Effector memory CD4-positive, alpha-beta T cell (primary cell): ENCODE measurements at regions not wholly inside any gene's neighbourhood (a gene's known extent, or its start where the extent isn't known, plus 50 kb on each side); places are given as distances from the start of the nearest gene placed in this dataset.

Experiments used
- DNase-seq, 3 donors: peaks; one replicate each; pipeline ENCODE4 v3.0.0-alpha.2; 2020
- H3K27ac ChIP-seq: 2 replicates; pipeline ENCODE4 v1.7.0; 2013; ENCODE audit warnings: mild to moderate bottlenecking, low read length, moderate library complexity; ENCODE audit not compliant: insufficient read depth, poor library complexity, severe bottlenecking
- H3K27me3 ChIP-seq: replicated peaks from 2 replicates; pipeline ENCODE4 v1.7.0; 2013; ENCODE audit warnings: mild to moderate bottlenecking, low read length; ENCODE audit not compliant: insufficient read depth, control insufficient read depth, poor library complexity, severe bottlenecking
- H3K36me3 ChIP-seq: 2 replicates; pipeline ENCODE4 v1.7.0; 2013; ENCODE audit warnings: mild to moderate bottlenecking, low read length, moderate library complexity; ENCODE audit not compliant: control insufficient read depth, insufficient read depth
- H3K4me1 ChIP-seq: 2 replicates; pipeline ENCODE4 v1.7.0; 2013; ENCODE audit warnings: low read length, mild to moderate bottlenecking; ENCODE audit not compliant: control insufficient read depth, insufficient read depth, poor library complexity, severe bottlenecking
- H3K4me3 ChIP-seq: 2 replicates; pipeline ENCODE4 v1.7.0; 2013; ENCODE audit warnings: low read length, low read depth, mild to moderate bottlenecking; ENCODE audit not compliant: insufficient read depth, poor library complexity, severe bottlenecking
- H3K9me3 ChIP-seq: 2 replicates; pipeline ENCODE4 v1.7.0; 2013; ENCODE audit warnings: mild to moderate bottlenecking, low read length, moderate library complexity; ENCODE audit not compliant: control insufficient read depth

DNA sequence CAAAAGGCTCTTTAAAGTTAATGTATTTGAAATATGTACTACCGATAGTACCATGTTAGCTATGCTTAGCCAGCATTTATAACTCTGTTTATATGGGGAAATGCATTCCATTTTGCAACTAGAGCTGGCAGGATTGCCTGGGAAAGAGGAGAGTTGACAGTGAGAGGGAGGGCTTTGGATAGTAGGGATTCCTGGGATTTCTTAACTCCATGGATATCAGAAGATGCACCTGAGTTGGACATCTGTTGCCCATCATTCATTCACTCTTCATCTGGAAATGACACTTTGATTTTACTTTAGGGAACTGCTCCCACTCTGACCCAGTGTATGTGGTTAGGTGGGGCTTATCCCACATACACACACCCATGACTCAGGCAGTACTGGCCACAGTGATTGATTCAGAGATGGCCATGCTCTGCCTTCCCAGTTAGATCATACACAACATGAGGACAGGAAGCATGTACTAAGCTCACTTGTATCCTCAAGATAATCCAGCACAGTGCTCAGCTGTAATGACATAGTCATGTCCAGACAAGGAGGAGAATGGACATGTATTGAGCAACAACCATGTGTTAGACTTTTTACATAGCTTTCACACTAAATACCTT is 248.8 kb downstream of the MREG start:
- no peak overlapping the region for H3K27ac ChIP-seq
- DNase-seq: no peak

DNA sequence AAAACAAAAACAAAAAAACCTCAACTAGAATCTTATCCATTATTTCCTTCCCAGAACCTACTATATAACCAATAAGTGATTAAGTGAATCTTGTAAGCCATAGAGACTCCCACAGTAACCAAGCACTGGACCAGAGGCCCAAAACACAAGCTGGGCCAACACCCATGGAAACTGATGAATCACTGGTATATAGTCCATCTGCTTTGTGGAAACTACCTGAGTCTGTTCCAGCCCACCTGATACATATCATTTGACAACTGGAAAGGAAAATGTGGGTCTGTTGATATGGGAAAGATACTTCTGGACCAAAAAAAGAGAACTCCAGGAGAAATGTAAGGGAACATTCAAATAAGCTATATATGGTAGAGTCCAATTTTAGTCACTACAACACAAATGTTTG is 252.8 kb downstream of the MREG start:
- no peak overlapping the region for H3K27ac ChIP-seq

More for the DNA sequence above, 248.8 kb downstream of the MREG start:
- Histone ChIP-seq H3K27me3 (no peaks in the 10 kb centered on the region), H3K4me1 (no peaks in the 10 kb centered on the region), H3K36me3 (no peaks in the 10 kb centered on the region), H3K4me3 (no peak overlapping the region), H3K9me3 (no peaks in the 10 kb centered on the region)

DNA sequence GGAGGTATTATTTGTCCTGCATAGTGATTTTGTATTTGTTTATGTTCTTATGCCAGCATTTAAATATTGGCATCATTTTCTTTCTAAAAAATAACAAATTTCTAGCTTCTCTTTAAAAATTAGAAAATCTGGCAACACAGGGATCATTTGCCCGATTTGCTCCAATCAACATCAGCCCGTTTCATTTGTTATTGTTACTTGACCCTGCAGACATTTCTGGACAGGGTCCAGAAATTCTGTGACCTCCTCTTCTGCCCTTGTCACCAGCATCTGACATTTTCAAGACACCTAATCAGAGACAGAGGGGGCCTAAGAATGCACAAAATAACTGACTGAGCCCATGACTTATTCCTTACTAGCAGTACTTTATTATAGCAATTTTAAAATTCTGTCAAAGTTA is 253.3 kb downstream of the MREG start:
- no peaks in the 10 kb centered on the region for H3K4me1 ChIP-seq
- H3K36me3 ChIP-seq: no peaks in the 10 kb centered on the region
- no peak for DNase-seq
- H3K9me3 ChIP-seq: no peaks in the 10 kb centered on the region
- no peak overlapping the region for H3K27ac ChIP-seq
- no peak overlapping the region for H3K4me3 ChIP-seq
- H3K27me3 ChIP-seq: no peaks in the 10 kb centered on the region

More for the DNA sequence above, 252.8 kb downstream of the MREG start:
- no peaks in the 10 kb centered on the region for H3K9me3 ChIP-seq
- no peak overlapping the region for H3K4me3 ChIP-seq
- DNase-seq: no peak
- no peaks in the 10 kb centered on the region for H3K36me3 ChIP-seq
- H3K27me3 ChIP-seq: no peaks in the 10 kb centered on the region
- no peaks in the 10 kb centered on the region for H3K4me1 ChIP-seq

DNA sequence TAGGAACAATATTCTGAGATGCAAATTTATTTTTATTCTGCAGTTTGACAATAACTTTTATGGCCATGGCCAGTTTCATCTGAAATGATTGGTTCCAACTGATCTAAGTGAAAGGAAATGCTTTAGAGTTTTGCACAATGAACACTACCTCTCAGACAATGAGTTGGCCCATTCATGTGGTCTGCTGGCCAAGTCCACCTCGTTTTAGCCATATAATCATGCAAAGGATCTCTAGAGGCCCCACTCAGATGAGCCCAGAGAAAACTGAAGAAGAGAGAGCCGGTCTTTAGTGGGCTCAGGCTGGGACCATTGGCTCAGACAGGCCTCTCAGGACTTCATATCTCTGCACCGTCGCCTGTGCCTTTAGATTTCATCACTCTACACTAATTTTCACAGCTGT is 254.7 kb downstream of the MREG start:
- Histone ChIP-seq H3K36me3 (no peaks in the 10 kb centered on the region), H3K4me3 (no peak overlapping the region), H3K27ac (no peak overlapping the region), H3K27me3 (no peaks in the 10 kb centered on the region), H3K9me3 (no peaks in the 10 kb centered on the region), H3K4me1 (no peaks in the 10 kb centered on the region)
- no peak for DNase-seq

DNA sequence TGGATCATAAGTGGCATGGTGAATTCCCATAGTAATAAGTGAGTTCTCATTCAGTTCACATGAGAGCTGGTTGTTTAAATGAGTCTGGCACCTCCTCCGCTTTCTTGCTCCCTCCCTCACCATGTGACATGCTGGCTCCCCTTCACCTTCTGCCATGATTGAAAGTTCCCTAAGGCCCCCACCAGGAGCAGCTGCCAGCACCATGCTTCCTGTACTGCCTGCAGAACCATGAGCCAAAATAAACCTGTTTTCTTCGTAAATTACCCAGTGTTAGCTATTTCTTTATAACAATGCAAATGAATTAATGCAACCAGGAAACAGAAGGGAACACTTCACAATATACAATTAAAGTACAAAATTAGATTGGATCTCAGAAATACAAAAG is 257.0 kb downstream of the MREG start:
- no peak overlapping the region for H3K4me3 ChIP-seq
- H3K9me3 ChIP-seq: no peaks in the 10 kb centered on the region
- no peaks in the 10 kb centered on the region for H3K4me1 ChIP-seq
- H3K27me3 ChIP-seq: no peaks in the 10 kb centered on the region
- no peak for DNase-seq
- no peak overlapping the region for H3K27ac ChIP-seq
- no peaks in the 10 kb centered on the region for H3K36me3 ChIP-seq

- DNase-seq: no peak
- Histone ChIP-seq H3K27me3 (no peaks in the 10 kb centered on the region), H3K27ac (no peak overlapping the region), H3K36me3 (no peaks in the 10 kb centered on the region), H3K9me3 (no peaks in the 10 kb centered on the region), H3K4me1 (no peaks in the 10 kb centered on the region), H3K4me3 (no peak overlapping the region)
These were observed 257.6 kb downstream of the MREG start for GRCh38 chr2:215755641-215756345.

- Histone ChIP-seq H3K27ac (no peak overlapping the region), H3K4me3 (no peak overlapping the region), H3K36me3 (no peaks in the 10 kb centered on the region), H3K9me3 (no peaks in the 10 kb centered on the region), H3K4me1 (no peaks in the 10 kb centered on the region), H3K27me3 (no peaks in the 10 kb centered on the region)
- DNase-seq: no peak
These were observed 258.8 kb downstream of the MREG start for GRCh38 chr2:215754546-215754945.

DNA sequence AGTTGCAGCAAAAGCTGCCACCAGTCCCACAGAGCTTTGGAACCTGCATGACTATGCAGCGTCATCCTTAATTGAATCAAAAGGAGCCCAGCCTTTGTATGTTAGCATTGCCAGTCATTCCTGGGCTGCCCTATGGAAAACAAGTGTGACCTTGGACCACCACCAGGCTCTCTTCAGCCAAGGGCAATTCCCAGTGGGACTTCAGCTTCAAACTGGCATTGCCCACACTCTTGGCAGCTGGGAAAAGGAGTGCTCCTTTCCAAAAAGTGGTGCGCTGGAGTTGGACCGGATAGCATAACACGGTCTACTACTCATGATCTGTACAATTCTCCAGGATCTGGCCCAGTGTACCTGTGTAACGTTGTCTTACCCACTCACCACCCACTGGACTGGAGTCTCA is 259.5 kb downstream of the MREG start:
- no peaks in the 10 kb centered on the region for H3K36me3 ChIP-seq

GRCh38 chr2:215752991-215753390 is 260.4 kb downstream of the MREG start:
- no peak overlapping the region for H3K4me3 ChIP-seq
- no peak for DNase-seq
- no peak overlapping the region for H3K27ac ChIP-seq
- no peaks in the 10 kb centered on the region for H3K27me3 ChIP-seq
- no peaks in the 10 kb centered on the region for H3K4me1 ChIP-seq
- no peaks in the 10 kb centered on the region for H3K36me3 ChIP-seq
- H3K9me3 ChIP-seq: no peaks in the 10 kb centered on the region

More for the DNA sequence above, 259.5 kb downstream of the MREG start:
- H3K4me1 ChIP-seq: no peaks in the 10 kb centered on the region
- no peak for DNase-seq
- H3K4me3 ChIP-seq: no peak overlapping the region
- H3K27me3 ChIP-seq: no peaks in the 10 kb centered on the region
- H3K9me3 ChIP-seq: no peaks in the 10 kb centered on the region
- H3K27ac ChIP-seq: no peak overlapping the region

- no peaks in the 10 kb centered on the region for H3K9me3 ChIP-seq
- H3K4me1 ChIP-seq: no peaks in the 10 kb centered on the region
- H3K27me3 ChIP-seq: no peaks in the 10 kb centered on the region
- no peak overlapping the region for H3K4me3 ChIP-seq
- no peak for DNase-seq
- no peaks in the 10 kb centered on the region for H3K36me3 ChIP-seq
- H3K27ac ChIP-seq: no peak overlapping the region
These were observed 260.9 kb downstream of the MREG start for GRCh38 chr2:215752436-215752835.
